Kidney (tissue), 13 donors: ENCODE measurements at regions not wholly inside any gene's neighbourhood (a gene's known extent, or its start where the extent isn't known, plus 50 kb on each side); places are given as distances from the start of the nearest gene placed in this dataset.

Experiments
- DNase-seq, 5 donors: peaks; one replicate each; pipeline ENCODE4 v3.0.0-alpha.2; 2013 to 2020
- FAIRE-seq: peaks from 2 replicates; lab custom pipeline; 2012; peaks lifted over from hg19 to GRCh38; lab: Jason Lieb, UNC
- H3K27ac ChIP-seq, 2 donors: one replicate each; pipeline ENCODE4 v1.7.0; 2013; ENCODE audit warnings: low read depth in 2 of 2, low read length in 2 of 2, inconsistent platforms in 1 of 2
- H3K27me3 ChIP-seq: one replicate; pipeline ENCODE4 v1.7.1; 2013; ENCODE audit warnings: low read length, inconsistent platforms; ENCODE audit not compliant: control insufficient read depth, insufficient read depth
- H3K36me3 ChIP-seq, 3 donors: one replicate each; pipeline versions ENCODE4 v1.7.0 to v1.7.1; 2013; ENCODE audit warnings: low read length in 3 of 3, control low read depth in 1 of 3, inconsistent platforms in 1 of 3; ENCODE audit not compliant: insufficient read depth in 3 of 3, control insufficient read depth in 2 of 3
- H3K4me1 ChIP-seq, 3 donors: one replicate each; pipeline versions ENCODE4 v1.7.0 to v1.7.1; 2013; ENCODE audit warnings: low read length in 3 of 3, inconsistent platforms in 1 of 3, low read depth in 1 of 3; ENCODE audit not compliant: control insufficient read depth in 2 of 3, insufficient read depth in 2 of 3
- H3K4me3 ChIP-seq, 3 donors: one replicate each; pipeline versions ENCODE4 v1.7.0 to v1.8.1; 2013; ENCODE audit warnings: low read length in 3 of 3, control low read depth in 1 of 3, inconsistent platforms in 1 of 3
- H3K9ac ChIP-seq, 3 donors: one replicate each; pipeline versions ENCODE4 v1.7.0 to v1.7.1; 2013; ENCODE audit warnings: low read length in 3 of 3, control low read depth in 1 of 3, inconsistent platforms in 1 of 3
- H3K9me3 ChIP-seq, 3 donors: one replicate each; pipeline versions ENCODE4 v1.7.0 to v1.7.1; 2013; ENCODE audit warnings: low read length in 3 of 3, control low read depth in 1 of 3, inconsistent platforms in 1 of 3; ENCODE audit not compliant: control insufficient read depth in 2 of 3, insufficient read depth in 1 of 3
- CTCF ChIP-seq: IDR thresholded peaks from 3 replicates; pipeline ENCODE4 v1.5.1; 2012; ENCODE audit warnings: mild to moderate bottlenecking, moderate library complexity, borderline replicate concordance; ENCODE audit not compliant: insufficient read depth; ENCODE audit errors: extremely low read depth
- intact Hi-C: fragments of 100-400 bp; cut with DNase I; formaldehyde crosslinking; loops from one replicate; pipeline ENCODE4 v1.11.1; 2022
- donor health status: control.
- donor health status: control.
- donor health status: control.
- donor health status: control.
- donor health status: control.
- donor health status: DM: yes; HTN: yes; CAD: no.
- donor health status: Normal renal cell carcinoma (clear cell type).

GRCh38 chr3:127482216-127483004, 108.1 kb downstream of the TPRA1 start:
- Histone ChIP-seq H3K27ac (no peak overlapping the region), H3K9me3 (no peaks in the 10 kb centered on the region), H3K27me3 (no peaks in the 10 kb centered on the region), H3K36me3 (no peaks in the 10 kb centered on the region), H3K4me1 (no peaks in the 10 kb centered on the region), H3K9ac (no peak overlapping the region), H3K4me3 (no peak overlapping the region)
- no peak for TF ChIP-seq CTCF
- intact Hi-C loops: no loop called here
- FAIRE-seq (no peak), DNase-seq (peak in 1 of 5 donors; percentile 9)

GRCh38 chr3:127480196-127480954, 110.2 kb downstream of the TPRA1 start:
- Histone ChIP-seq H3K9me3 (no peaks in the 10 kb centered on the region), H3K27ac (no peak overlapping the region), H3K4me3 (no peak overlapping the region), H3K36me3 (no peaks in the 10 kb centered on the region), H3K27me3 (no peaks in the 10 kb centered on the region), H3K4me1 (no peaks in the 10 kb centered on the region), H3K9ac (no peak overlapping the region)
- no peak for TF ChIP-seq CTCF
- DNase-seq (no peak), FAIRE-seq (no peak)
- intact Hi-C loops: no loop called here

- intact Hi-C loops: no loop called here
- no peaks in the 10 kb centered on the region for H3K9me3 ChIP-seq
- no peak for TF ChIP-seq CTCF
- FAIRE-seq (no peak), DNase-seq (peak in 1 of 5 donors; percentile 22)
- H3K36me3 ChIP-seq: no peaks in the 10 kb centered on the region
- no peaks in the 10 kb centered on the region for H3K27me3 ChIP-seq
- no peak overlapping the region for H3K4me3 ChIP-seq
- H3K4me1 ChIP-seq: no peaks in the 10 kb centered on the region
- no peak overlapping the region for H3K27ac ChIP-seq
- H3K9ac ChIP-seq: no peak overlapping the region
These were observed 111.1 kb downstream of the TPRA1 start for GRCh38 chr3:127479449-127479848.
